ENCODE measurements at regions not wholly inside any gene's neighbourhood (a gene's known extent, or its start where the extent isn't known, plus 50 kb on each side); places are given as distances from the start of the nearest gene placed in this dataset.

- no peak for TF ChIP-seq CTCF (IDR thresholded peaks at IDR 0.05; ENCODE audit: insufficient read depth, low read depth, low read length)
- no peak for DNase-seq (ENCODE audit: low read depth)
- H3K4me3 ChIP-seq (ENCODE audit: low read depth, low read length): no peak overlapping the region
Measured at GRCh38 chr11:112553205-112553731, 292.6 kb upstream of the PLET1 start.

- H3K4me3 ChIP-seq (ENCODE audit: low read depth, low read length): no peak overlapping the region
- no peak for DNase-seq (ENCODE audit: low read depth)
- TF ChIP-seq CTCF (IDR thresholded peaks at IDR 0.05; ENCODE audit: insufficient read depth, low read depth, low read length): no peak
Measured at GRCh38 chr11:112554586-112554985, 293.9 kb upstream of the PLET1 start.

GRCh38 chr11:112555491-112556364 lies 295.1 kb upstream of the PLET1 start:
- no peak overlapping the region for H3K4me3 ChIP-seq (ENCODE audit: low read depth, low read length)
- peak; percentile 86 for TF ChIP-seq CTCF (IDR thresholded peaks at IDR 0.05; ENCODE audit: insufficient read depth, low read depth, low read length)
- peak; percentile 48 for DNase-seq (ENCODE audit: low read depth)

- TF ChIP-seq CTCF (IDR thresholded peaks at IDR 0.05; ENCODE audit: insufficient read depth, low read depth, low read length): no peak
- no peak overlapping the region for H3K4me3 ChIP-seq (ENCODE audit: low read depth, low read length)
- DNase-seq (ENCODE audit: low read depth): no peak
Measured at GRCh38 chr11:112558691-112559090, 298.0 kb upstream of the PLET1 start.

GRCh38 chr11:112563808-112564207 lies 303.1 kb upstream of the PLET1 start:
- H3K4me3 ChIP-seq (ENCODE audit: low read depth, low read length): no peak overlapping the region
- DNase-seq (ENCODE audit: low read depth): no peak
- no peak for TF ChIP-seq CTCF (IDR thresholded peaks at IDR 0.05; ENCODE audit: insufficient read depth, low read depth, low read length)

- no peak overlapping the region for H3K4me3 ChIP-seq (ENCODE audit: low read depth, low read length)
- peak; percentile 90 for DNase-seq (ENCODE audit: low read depth)
- no peak for TF ChIP-seq CTCF (IDR thresholded peaks at IDR 0.05; ENCODE audit: insufficient read depth, low read depth, low read length)
Measured at GRCh38 chr11:112564228-112564955, 303.7 kb upstream of the PLET1 start.
